GM12874 (cell line): ENCODE measurements at regions not wholly inside any gene's neighbourhood (a gene's known extent, or its start where the extent isn't known, plus 50 kb on each side); places are given as distances from the start of the nearest gene placed in this dataset.

ENCODE experiments used
- CTCF ChIP-seq: IDR thresholded peaks from 2 replicates; pipeline ENCODE4 v1.5.1; 2011; ENCODE audit warnings: low read depth, mild to moderate bottlenecking, control low read depth, low read length, moderate library complexity; ENCODE audit not compliant: insufficient read depth

- TF ChIP-seq CTCF: no peak
These were observed 153.8 kb downstream of the ATG4C start for GRCh38 chr1:62937634-62938296.

DNA sequence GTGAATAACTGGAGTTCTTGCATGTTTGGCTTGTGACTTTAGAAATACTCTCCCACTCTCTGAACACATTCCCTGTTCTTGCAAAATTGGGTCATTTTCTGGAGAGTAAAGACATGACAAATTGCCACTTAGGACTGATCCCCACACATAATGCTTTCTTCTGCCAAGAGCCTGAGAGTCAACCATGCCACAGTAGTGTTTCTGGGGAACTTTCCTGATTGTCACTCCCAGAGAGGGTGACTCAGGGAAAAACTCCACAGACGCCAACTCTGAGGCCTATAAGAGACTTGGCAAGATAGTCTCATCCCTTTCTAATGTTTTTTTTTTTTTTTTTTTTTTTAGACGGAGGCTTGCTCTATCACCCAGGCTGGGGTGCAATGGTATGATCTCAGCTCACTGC lies 157.8 kb downstream of the ATG4C start:
- TF ChIP-seq CTCF: no peak

GRCh38 chr1:62946511-62946910 lies 162.6 kb downstream of the ATG4C start:
- TF ChIP-seq CTCF: no peak

- no peak for TF ChIP-seq CTCF
These were observed 167.5 kb downstream of the ATG4C start for GRCh38 chr1:62951428-62951827.

GRCh38 chr1:62952596-62952995 lies 168.7 kb downstream of the ATG4C start:
- TF ChIP-seq CTCF: no peak

GRCh38 chr1:62953633-62954032 lies 169.7 kb downstream of the ATG4C start:
- no peak for TF ChIP-seq CTCF

DNA sequence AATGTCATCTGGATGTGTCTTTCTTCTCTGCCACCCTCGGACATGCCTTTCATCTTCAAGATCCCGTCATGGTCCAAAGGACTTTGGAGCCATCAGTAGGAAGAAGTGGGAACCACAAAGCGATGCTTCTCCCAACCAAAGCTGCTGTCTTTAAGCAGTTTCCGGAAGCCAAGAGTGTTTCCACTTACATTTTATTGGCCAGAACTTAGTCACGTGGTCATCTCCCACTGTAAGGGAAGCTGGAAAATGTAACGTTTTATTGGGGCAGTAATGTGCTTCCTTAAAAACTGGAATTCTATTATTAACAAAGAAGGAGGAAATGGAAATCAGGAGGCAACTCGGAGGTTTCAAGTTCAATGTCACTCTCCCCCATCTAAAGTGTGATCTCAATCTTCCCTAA lies 170.8 kb downstream of the ATG4C start:
- TF ChIP-seq CTCF: no peak

DNA sequence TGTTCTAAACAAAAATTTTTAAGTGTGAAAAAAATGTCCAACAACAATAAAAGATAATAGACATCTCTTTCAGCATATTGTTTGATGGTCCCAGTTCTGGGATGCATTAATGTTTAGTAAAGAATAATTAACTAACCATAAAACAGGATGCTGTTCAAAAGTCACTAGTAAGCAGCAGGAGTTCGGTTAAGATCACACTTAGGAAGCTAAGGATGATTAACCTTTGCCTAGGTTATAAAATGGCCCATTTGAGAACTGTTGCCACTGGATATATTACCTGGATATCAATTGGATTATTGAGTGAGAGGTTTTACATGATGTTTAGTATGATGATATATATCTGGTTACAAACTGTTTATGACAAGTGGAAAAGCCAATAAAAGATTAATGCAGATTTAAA lies 171.7 kb downstream of the ATG4C start:
- no peak for TF ChIP-seq CTCF
